H1 (cell line): ENCODE measurements at regions not wholly inside any gene's neighbourhood (a gene's known extent, or its start where the extent isn't known, plus 50 kb on each side); places are given as distances from the start of the nearest gene placed in this dataset.

ENCODE experiments used
- CHD2 ChIP-seq: IDR thresholded peaks from 2 replicates; pipeline ENCODE4 v1.6.1; 2012; ENCODE audit warnings: low read length, improper control_type of control experiment
- CTCF ChIP-seq, 3 experiments: IDR thresholded peaks; 1 replicate in 2 of 3; 2 replicates in 1 of 3; pipeline versions ENCODE4 v1.5.1 to v1.6.1; 2011; ENCODE audit warnings: low read length in 3 of 3, mild to moderate bottlenecking in 3 of 3, inconsistent platforms in 2 of 3, low read depth in 1 of 3, moderate library complexity in 1 of 3; ENCODE audit not compliant: insufficient read depth in 1 of 3; ENCODE audit errors: control extremely low read depth in 1 of 3
- EP300 ChIP-seq, 2 experiments: IDR thresholded peaks; 1 replicate in 1 of 2; 2 replicates in 1 of 2; pipeline ENCODE4 v1.6.1; 2011 to 2012; ENCODE audit warnings: low read depth in 2 of 2, low read length in 2 of 2, mild to moderate bottlenecking in 2 of 2, borderline replicate concordance in 1 of 2, inconsistent platforms in 1 of 2, moderate library complexity in 1 of 2
- GABPA ChIP-seq: IDR thresholded peaks from 2 replicates; pipeline ENCODE4 v1.6.1; 2011; ENCODE audit warnings: mild to moderate bottlenecking, low read length, moderate library complexity, borderline replicate concordance; ENCODE audit not compliant: insufficient read depth
- KDM5A ChIP-seq: fragments of 200-600 bp; IDR thresholded peaks from 2 replicates; pipeline ENCODE4 v1.7.1; 2012; ENCODE audit warnings: mild to moderate bottlenecking, low read length, inconsistent platforms, mixed read lengths
- RXRA ChIP-seq: IDR thresholded peaks from 2 replicates; pipeline ENCODE4 v1.6.1; 2011; ENCODE audit warnings: low read depth, mild to moderate bottlenecking, low read length, moderate library complexity; ENCODE audit not compliant: insufficient read depth
- TCF12 ChIP-seq: IDR thresholded peaks from 2 replicates; pipeline ENCODE4 v1.6.1; 2011; ENCODE audit warnings: low read depth, mild to moderate bottlenecking, low read length
- TF ChIP-seq, protein P1 (sequence below): IDR thresholded peaks from 2 replicates; pipeline ENCODE4 v1.6.1; 2011; ENCODE audit warnings: low read depth, mild to moderate bottlenecking, low read length; ENCODE audit not compliant: insufficient read depth

- TF ChIP-seq, protein P1, sequence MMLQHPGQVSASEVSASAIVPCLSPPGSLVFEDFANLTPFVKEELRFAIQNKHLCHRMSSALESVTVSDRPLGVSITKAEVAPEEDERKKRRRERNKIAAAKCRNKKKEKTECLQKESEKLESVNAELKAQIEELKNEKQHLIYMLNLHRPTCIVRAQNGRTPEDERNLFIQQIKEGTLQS = no peak
- TF ChIP-seq CTCF (IDR thresholded peaks at IDR 0.05; ENCODE audit: control extremely low read depth in 1 of 3, insufficient read depth in 1 of 3, low read depth in 1 of 3, low read length in 3 of 3) = no peak
- TF ChIP-seq CHD2 = no peak
- no peak for TF ChIP-seq RXRA
- TF ChIP-seq GABPA = no peak
- no peak for TF ChIP-seq TCF12
- TF ChIP-seq EP300 (IDR thresholded peaks at IDR 0.05; ENCODE audit: borderline replicate concordance in 1 of 2, low read depth in 2 of 2, low read length in 2 of 2) = no peak
- TF ChIP-seq KDM5A = no peak
Measured at GRCh38 chr12:20188930-20189653, 179.2 kb upstream of the PDE3A start.
